ENCODE measurements at regions not wholly inside any gene's neighbourhood (a gene's known extent, or its start where the extent isn't known, plus 50 kb on each side); places are given as distances from the start of the nearest gene placed in this dataset.
"Not testable (repeated sequence)": the region's sequence is repeated elsewhere in the genome, so short reads cannot be mapped to it uniquely, and the experiment has no call there.

GRCh38 chr6:130603391-130603790, 223.8 kb upstream of the SMLR1 start:
- DNase-seq (ENCODE audit: low read depth in 1 of 2, low spot score in 1 of 2), result no peak

GRCh38 chr6:130604841-130605399, 222.3 kb upstream of the SMLR1 start:
- no peak for DNase-seq (ENCODE audit: low read depth in 1 of 2, low spot score in 1 of 2)

GRCh38 chr6:130610303-130610702, 216.9 kb upstream of the SMLR1 start:
- no peak for DNase-seq (ENCODE audit: low read depth in 1 of 2, low spot score in 1 of 2)

GRCh38 chr6:130611366-130611765, 215.8 kb upstream of the SMLR1 start:
- DNase-seq (ENCODE audit: low read depth in 1 of 2, low spot score in 1 of 2), result no peak

DNA sequence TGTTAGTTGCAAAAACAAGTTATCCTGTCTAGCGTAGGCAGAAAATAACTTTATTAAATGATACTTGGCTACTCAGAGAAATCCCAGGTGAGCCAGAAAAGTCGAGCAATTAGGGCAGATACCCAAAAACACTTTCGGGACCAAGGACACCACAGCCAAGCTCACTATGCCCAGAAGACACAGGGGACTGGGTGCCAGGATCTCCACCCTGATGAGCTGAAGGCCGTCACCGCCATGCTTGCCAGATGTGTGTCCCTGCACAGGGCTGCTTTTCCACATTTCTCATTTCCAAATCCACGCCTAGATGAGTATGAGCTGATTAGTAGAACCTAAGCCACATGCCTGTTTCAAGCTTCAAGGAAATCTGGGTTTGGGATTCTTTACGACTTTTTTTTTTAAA, 214.0 kb upstream of the SMLR1 start:
- no peak for DNase-seq (ENCODE audit: low read depth in 1 of 2, low spot score in 1 of 2)

- DNase-seq (ENCODE audit: low read depth in 1 of 2, low spot score in 1 of 2), result no peak
These were observed 211.4 kb upstream of the SMLR1 start for GRCh38 chr6:130615816-130616215.

GRCh38 chr6:130617658-130618057, 209.5 kb upstream of the SMLR1 start:
- no peak for DNase-seq (ENCODE audit: low read depth in 1 of 2, low spot score in 1 of 2)

DNA sequence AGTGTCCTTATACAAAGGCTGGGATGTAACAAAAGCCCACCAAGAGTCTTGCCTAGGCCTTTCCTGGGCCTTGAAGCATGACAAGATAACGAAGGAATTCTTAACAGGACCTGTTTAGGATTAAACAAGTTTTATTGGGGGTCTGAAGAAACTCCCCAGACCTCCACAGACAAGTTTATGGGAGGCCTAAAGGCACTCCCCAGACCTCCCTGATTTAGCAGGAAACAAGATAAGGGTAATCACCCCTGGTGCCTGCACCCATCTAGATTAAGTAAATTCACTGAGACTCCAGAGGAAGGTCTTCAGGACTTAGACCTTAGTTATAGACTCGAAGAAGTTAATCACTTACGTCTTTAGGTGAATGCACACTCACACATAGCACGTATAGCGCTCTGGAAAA, 208.4 kb upstream of the SMLR1 start:
- DNase-seq (ENCODE audit: low read depth in 1 of 2, low spot score in 1 of 2), result not testable (repeated sequence)

DNA sequence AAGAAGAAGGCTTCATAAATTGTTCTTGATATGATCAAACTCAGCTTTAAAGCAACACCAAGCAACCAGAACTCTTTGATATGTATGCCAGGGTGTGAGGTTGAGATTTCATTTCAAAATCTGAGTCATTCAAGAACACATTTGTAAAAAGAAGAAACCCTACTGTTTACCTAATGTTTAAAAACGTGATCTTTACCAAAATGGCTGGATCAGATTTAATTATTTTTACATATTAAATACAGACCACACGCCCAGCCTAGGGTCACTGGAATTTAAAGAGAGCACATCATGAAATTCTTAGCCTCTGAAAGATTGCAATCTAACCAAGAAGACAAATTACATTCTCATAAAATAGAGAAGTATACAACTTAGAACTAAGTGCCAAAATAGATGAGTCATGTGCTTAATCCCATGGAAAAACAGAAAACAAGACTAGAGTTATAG, 206.8 kb upstream of the SMLR1 start:
- DNase-seq (ENCODE audit: low read depth in 1 of 2, low spot score in 1 of 2), result no peak

DNA sequence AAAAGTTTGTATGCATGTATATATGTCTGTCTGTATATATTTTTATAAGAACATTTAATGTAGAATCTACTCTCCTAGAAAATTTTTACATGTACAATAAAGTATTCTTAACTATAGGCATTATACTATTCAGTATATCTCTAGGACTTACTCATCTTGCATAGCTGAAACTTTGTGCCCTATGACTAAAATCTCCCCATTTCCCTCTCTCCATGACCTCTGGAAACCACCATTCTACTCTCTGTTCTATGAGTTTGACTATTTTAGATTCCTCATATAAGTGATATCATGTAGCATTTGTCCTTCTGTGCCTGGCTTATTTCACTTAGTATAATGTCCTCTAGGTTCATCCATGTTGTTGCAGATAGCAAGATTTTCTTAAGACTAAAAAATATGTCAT, 205.1 kb upstream of the SMLR1 start:
- DNase-seq (ENCODE audit: low read depth in 1 of 2, low spot score in 1 of 2), result no peak

DNA sequence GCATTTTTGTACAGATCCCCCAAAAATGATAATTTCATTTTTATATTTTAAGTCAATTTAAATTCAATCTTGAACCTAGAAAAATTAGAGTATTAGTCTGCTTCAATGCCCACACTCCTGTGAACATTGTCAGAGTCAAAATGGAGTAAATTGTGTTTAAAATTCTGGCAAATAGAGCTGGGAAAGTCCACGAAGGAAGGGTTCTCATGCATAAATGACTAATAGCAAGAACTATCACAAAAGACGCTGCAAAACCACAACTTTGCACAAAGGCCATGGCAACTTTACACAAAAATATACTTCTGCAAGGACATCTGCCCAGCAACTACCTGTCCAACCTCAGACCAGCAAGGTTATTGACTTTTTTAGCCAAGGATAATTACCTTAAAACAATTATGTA, 203.2 kb upstream of the SMLR1 start:
- no peak for DNase-seq (ENCODE audit: low read depth in 1 of 2, low spot score in 1 of 2)

- DNase-seq (ENCODE audit: low read depth in 1 of 2, low spot score in 1 of 2), result no peak
These were observed 201.2 kb upstream of the SMLR1 start for GRCh38 chr6:130625825-130626527.

DNA sequence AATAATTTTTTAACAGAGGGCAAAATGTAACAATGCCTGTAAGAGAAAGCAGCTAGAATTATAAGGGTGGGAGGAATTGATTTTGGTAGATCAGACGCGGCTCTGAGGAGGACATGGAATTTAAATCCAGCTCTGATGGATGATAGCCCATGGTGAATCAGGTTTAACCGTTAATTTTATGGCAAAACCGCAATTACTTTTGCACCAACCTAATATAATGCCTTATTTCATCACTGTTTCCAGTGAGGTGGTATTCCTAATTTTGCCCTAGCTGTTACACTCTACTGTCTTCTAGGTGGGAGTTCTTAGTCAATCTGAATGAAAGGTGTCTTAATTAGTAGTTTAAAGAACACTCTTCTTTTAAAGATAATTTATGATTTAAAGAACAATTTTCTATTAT, 198.3 kb upstream of the SMLR1 start:
- no peak for DNase-seq (ENCODE audit: low read depth in 1 of 2, low spot score in 1 of 2)

GRCh38 chr6:130629640-130630039, 197.6 kb upstream of the SMLR1 start:
- DNase-seq (ENCODE audit: low read depth in 1 of 2, low spot score in 1 of 2), result no peak

GRCh38 chr6:130632277-130632676, 194.9 kb upstream of the SMLR1 start:
- DNase-seq (ENCODE audit: low read depth in 1 of 2, low spot score in 1 of 2), result no peak

DNA sequence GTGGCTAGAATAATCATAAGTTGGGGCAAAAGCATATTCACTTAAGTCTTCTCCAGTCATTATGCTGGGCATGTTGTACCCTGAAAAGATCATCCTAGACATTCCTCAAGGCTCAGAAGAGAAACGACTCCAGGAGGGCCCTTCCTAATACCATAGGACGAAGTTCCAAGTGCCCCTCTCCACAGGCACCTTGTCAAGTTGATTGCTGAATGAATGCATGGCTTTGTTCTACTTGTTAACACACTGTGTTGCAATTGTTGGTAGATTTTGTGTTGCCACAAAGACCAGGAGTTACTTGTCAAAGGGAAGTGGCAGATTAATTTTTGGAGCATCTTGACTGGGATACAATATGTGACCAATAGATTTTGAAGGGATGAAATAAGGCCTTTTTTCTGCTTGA, 194.3 kb upstream of the SMLR1 start:
- no peak for DNase-seq (ENCODE audit: low read depth in 1 of 2, low spot score in 1 of 2)

- DNase-seq (ENCODE audit: low read depth in 1 of 2, low spot score in 1 of 2), result no peak
These were observed 183.8 kb upstream of the SMLR1 start for GRCh38 chr6:130643361-130643760.

DNA sequence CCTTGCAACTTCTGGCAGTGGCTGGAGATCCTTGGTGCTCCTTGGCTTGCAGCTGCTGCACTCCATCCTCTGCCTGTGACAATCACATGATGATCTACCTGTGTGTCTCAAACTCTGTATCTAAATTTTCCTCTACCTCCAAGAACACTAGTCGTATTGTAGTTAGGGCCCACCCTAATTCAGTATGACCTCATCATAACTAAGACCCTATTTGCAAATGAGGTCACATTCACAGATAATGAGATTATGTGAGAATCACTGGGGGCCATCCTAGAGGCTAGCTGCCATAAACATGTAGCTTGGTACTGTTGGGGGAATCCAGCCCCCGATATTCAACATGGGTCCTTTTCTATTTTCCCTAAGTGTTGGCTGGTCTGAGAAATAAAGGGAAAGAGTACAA, 183.0 kb upstream of the SMLR1 start:
- DNase-seq (ENCODE audit: low read depth in 1 of 2, low spot score in 1 of 2), result no peak

DNA sequence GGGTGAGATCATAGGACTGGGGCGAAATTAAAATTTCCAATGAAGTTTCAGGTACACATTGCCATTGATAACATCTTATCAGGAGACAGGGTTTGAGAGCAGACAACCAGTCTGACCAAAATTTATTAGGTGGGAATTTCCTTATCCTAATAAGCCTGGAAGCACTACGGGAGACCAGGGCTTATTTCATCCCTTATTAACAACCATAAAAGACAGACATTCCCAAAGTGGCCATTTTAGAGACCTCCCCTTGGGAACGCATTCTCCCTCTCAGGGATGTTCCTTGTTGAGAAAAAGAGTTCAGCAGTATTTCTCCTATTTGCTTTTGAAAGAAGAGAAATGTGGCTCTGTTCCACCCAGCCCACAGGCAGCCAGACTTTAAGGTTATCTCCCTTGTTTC, 182.4 kb upstream of the SMLR1 start:
- not testable (repeated sequence) for DNase-seq (ENCODE audit: low read depth in 1 of 2, low spot score in 1 of 2)

GRCh38 chr6:130647246-130647645, 180.0 kb upstream of the SMLR1 start:
- DNase-seq (ENCODE audit: low read depth in 1 of 2, low spot score in 1 of 2), result no peak

DNA sequence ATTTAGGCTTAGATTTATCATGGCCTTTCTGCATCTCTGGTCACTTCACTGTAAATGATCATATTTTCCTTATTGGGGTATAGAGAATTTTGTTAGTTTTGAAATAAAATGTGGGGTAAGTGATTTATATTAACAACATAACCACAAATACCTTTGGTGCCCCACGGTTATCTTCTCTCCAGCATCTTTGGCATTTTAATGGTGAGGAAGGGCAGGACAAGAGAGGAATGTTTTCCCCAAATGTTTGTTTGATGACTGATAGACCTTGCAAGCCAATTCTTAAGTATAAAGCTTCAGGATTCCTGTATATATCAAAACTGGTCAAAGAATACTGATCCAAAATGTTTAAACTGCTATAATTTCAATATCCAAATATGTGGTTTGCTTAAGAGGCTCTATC, 171.6 kb upstream of the SMLR1 start:
- no peak for DNase-seq (ENCODE audit: low read depth in 1 of 2, low spot score in 1 of 2)

GRCh38 chr6:130661077-130661476, 166.1 kb upstream of the SMLR1 start:
- no peak for DNase-seq (ENCODE audit: low read depth in 1 of 2, low spot score in 1 of 2)

DNA sequence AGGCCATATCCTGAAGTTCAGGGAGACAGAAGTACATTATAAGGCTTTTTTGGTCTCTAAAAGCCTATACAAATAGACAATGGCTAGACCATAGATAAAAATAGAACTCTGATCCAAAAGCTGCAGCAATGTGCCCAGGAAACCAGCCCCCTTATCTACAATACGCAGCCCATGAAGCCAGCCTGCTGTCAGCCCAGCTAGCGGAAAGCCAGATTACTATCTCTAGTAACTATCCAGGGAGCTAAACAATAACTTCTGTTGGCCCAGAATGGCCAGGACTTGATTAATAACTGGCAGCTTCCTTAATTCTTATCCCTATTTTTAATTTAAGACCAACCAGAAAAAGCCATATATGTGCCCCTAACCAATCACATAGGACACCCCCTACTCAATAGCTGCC, 160.4 kb upstream of the SMLR1 start:
- no peak for DNase-seq (ENCODE audit: low read depth in 1 of 2, low spot score in 1 of 2)

Data from stimulated activated CD4-positive, alpha-beta T cell treated with anti-CD3 and anti-CD28 coated beads, Interleukin-15, amount 100 ng/mL, for 1 hour (primary cell).